ENCODE measurements at regions not wholly inside any gene's neighbourhood (a gene's known extent, or its start where the extent isn't known, plus 50 kb on each side); places are given as distances from the start of the nearest gene placed in this dataset.

DNA sequence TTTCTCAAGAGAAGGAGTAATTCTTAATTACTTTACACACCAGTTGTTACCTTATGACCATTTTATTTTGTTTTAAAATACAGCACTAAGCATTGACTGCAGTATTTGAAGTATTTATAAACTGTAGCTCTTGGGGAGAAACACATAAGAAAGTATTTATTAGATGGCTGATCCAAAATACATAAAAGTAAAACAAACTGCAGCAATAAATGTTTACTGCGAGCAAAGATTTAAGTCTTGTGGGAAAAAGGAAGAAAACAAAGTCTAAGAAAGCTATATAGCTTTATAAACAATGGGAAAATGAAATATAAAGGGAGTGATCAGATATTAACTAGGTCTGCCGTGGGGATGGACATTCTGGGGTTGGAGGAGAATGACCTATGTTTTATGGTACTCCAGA lies 347.2 kb upstream of the ZC3H15 start:
- TF ChIP-seq, protein P1, sequence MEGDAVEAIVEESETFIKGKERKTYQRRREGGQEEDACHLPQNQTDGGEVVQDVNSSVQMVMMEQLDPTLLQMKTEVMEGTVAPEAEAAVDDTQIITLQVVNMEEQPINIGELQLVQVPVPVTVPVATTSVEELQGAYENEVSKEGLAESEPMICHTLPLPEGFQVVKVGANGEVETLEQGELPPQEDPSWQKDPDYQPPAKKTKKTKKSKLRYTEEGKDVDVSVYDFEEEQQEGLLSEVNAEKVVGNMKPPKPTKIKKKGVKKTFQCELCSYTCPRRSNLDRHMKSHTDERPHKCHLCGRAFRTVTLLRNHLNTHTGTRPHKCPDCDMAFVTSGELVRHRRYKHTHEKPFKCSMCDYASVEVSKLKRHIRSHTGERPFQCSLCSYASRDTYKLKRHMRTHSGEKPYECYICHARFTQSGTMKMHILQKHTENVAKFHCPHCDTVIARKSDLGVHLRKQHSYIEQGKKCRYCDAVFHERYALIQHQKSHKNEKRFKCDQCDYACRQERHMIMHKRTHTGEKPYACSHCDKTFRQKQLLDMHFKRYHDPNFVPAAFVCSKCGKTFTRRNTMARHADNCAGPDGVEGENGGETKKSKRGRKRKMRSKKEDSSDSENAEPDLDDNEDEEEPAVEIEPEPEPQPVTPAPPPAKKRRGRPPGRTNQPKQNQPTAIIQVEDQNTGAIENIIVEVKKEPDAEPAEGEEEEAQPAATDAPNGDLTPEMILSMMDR (IDR thresholded peaks at IDR 0.05): no peak
- no peak for TF ChIP-seq POLR2A (IDR thresholded peaks at IDR 0.05)
